ENCODE measurements at regions not wholly inside any gene's neighbourhood (a gene's known extent, or its start where the extent isn't known, plus 50 kb on each side); places are given as distances from the start of the nearest gene placed in this dataset.

- TF ChIP-seq CTCF (IDR thresholded peaks at IDR 0.05) (no peak), POLR2A (IDR thresholded peaks at IDR 0.05) (no peak), EP300 (IDR thresholded peaks at IDR 0.05) (no peak)
Observed at GRCh38 chr21:24115141-24115540, 1492.1 kb downstream of the MRPL39 start.
